Uterus (tissue), 3 donors: ENCODE measurements at regions not wholly inside any gene's neighbourhood (a gene's known extent, or its start where the extent isn't known, plus 50 kb on each side); places are given as distances from the start of the nearest gene placed in this dataset.

Experiments
- DNase-seq, 2 donors: peaks; one replicate each; pipeline ENCODE4 v3.0.0-alpha.2; 2019 to 2020
- H3K27ac ChIP-seq, 2 donors: fragments of 200-600 bp; sonication (generic); 1 replicate in 1 of 2; 2 replicates in 1 of 2; pipeline ENCODE4 v1.5.1; 2016 to 2018
- H3K27me3 ChIP-seq, 2 donors: fragments of 200-600 bp; sonication (generic); one replicate each; pipeline ENCODE4 v1.5.1; 2018 to 2019; ENCODE audit warnings: control low read depth in 1 of 2
- H3K36me3 ChIP-seq, 2 donors: fragments of 200-600 bp; sonication (generic); one replicate each; pipeline ENCODE4 v1.5.1; 2019; ENCODE audit warnings: control low read depth in 1 of 2
- H3K4me1 ChIP-seq, 2 donors: fragments of 200-600 bp; sonication (generic); one replicate each; pipeline ENCODE4 v1.5.1; 2018 to 2019; ENCODE audit warnings: control low read depth in 1 of 2
- H3K4me3 ChIP-seq, 2 donors: fragments of 200-600 bp; sonication (generic); 1 replicate in 1 of 2; 2 replicates in 1 of 2; pipeline ENCODE4 v1.5.1; 2018 to 2019; ENCODE audit warnings: mild to moderate bottlenecking in 1 of 2
- H3K9me3 ChIP-seq, 2 donors: fragments of 200-600 bp; sonication (generic); one replicate each; pipeline ENCODE4 v1.5.1; 2019; ENCODE audit warnings: control low read depth in 1 of 2
- POLR2A ChIP-seq, 2 donors: fragments of 450-650 bp; IDR thresholded peaks; one replicate each; pipeline ENCODE4 v1.6.1; 2016; ENCODE audit warnings: antibody characterized with exemption in 2 of 2, mild to moderate bottlenecking in 1 of 2, moderate library complexity in 1 of 2
- intact Hi-C: fragments of 100-400 bp; cut with DNase I; formaldehyde crosslinking; loops from one replicate; pipeline ENCODE4 v1.15.1; 2023; ENCODE audit warnings: low total_unique reads
- TF ChIP-seq, protein P1 (sequence below), 4 experiments: fragments of 200-600 bp in 2 of 4; fragments of 450-650 bp in 2 of 4; sonication (generic) in 2 of 4; IDR thresholded peaks; one replicate each; pipeline ENCODE4 v1.5.1; 2016 to 2019; ENCODE audit warnings: antibody characterized with exemption in 4 of 4, mild to moderate bottlenecking in 2 of 4, moderate library complexity in 1 of 4
- donor health status: DM: yes; HTN: yes; CAD: no.

DNA sequence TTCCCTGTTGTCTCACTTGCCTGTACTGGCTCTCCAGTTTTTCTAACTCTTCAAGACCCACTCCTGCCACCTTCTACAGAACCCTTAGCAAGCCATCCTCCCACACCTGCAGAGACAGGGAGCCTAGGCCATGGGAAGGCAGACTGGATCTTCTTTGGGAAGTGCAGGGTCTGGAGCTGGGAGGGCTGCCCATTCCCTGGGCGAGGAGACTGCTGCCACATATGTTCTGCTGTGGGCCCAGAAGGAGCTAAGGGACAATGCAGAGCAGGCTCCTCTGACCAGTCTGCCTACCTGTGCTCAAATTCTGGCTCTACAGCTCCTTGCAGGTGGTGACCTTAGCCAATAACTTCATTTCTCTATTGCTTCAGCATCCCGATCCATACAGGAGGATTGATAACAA, 152.1 kb upstream of the CELF4 start:
- no peak overlapping the region for H3K27ac ChIP-seq
- no peaks in the 10 kb centered on the region for H3K27me3 ChIP-seq
- H3K9me3 ChIP-seq: no peaks in the 10 kb centered on the region
- no peaks in the 10 kb centered on the region for H3K36me3 ChIP-seq
- no peak for DNase-seq
- H3K4me3 ChIP-seq: no peak overlapping the region
- no peaks in the 10 kb centered on the region for H3K4me1 ChIP-seq
- TF ChIP-seq POLR2A (IDR thresholded peaks at IDR 0.05): no peak
- intact Hi-C loops: no loop called here

DNA sequence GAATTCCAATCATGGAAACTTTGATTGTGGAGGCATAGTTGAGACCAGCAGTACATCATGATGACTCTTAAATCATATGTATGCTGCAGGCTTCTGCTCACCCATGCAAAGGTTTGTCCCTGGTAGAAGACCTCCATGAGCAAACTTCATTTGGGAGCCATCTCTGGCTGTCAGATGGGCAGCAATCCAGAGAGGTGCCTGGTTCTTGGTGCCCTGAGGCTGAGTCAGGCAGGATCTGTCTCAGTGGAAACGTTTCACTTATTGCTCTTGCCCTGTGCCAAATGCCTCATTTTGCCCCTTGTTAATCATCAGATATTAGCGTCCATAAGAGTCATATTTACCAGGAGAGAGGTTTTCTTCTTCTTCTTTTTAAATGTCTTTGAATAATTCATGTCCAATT, 151.5 kb upstream of the CELF4 start:
- intact Hi-C loops: no loop called here

DNA sequence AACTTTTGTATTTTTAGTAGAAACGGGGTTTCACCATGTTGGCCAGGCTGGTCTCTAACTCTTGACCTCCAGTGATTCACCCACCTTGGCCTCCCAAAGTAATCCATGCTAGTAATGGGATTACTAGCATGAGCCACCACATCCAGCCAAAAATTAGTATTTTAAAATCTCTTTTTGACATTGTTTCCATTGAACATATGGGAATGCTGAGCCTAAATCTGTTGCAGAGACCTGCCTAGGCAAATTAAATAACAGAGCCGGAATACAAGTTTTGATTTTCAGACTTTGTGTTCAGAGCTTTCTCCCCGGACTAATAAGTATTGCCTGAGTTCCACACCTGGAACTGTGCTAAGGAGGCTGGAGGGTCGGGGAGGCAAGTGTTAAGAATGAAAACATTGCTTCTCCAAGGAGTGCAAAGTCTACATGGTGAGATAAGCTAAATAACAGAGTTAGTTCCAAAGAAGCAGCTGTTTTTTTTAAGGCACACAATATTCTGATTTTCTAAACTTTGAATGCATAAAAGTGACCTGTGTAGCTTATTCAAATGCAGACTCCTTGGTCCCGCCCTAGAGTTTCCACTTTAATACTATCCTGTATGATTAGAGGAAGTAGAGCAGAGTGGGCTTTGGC, 150.6 kb upstream of the CELF4 start:
- intact Hi-C loops: no loop called here
- Histone ChIP-seq H3K27me3 (no peaks in the 10 kb centered on the region), H3K36me3 (no peaks in the 10 kb centered on the region), H3K4me1 (no peaks in the 10 kb centered on the region), H3K9me3 (no peaks in the 10 kb centered on the region), H3K27ac (no peak overlapping the region), H3K4me3 (no peak overlapping the region)
- no peak for DNase-seq
- no peak for TF ChIP-seq POLR2A (IDR thresholded peaks at IDR 0.05)
- TF ChIP-seq, protein P1, sequence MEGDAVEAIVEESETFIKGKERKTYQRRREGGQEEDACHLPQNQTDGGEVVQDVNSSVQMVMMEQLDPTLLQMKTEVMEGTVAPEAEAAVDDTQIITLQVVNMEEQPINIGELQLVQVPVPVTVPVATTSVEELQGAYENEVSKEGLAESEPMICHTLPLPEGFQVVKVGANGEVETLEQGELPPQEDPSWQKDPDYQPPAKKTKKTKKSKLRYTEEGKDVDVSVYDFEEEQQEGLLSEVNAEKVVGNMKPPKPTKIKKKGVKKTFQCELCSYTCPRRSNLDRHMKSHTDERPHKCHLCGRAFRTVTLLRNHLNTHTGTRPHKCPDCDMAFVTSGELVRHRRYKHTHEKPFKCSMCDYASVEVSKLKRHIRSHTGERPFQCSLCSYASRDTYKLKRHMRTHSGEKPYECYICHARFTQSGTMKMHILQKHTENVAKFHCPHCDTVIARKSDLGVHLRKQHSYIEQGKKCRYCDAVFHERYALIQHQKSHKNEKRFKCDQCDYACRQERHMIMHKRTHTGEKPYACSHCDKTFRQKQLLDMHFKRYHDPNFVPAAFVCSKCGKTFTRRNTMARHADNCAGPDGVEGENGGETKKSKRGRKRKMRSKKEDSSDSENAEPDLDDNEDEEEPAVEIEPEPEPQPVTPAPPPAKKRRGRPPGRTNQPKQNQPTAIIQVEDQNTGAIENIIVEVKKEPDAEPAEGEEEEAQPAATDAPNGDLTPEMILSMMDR (IDR thresholded peaks at IDR 0.05): no peak

More for the DNA sequence above, 151.5 kb upstream of the CELF4 start:
- Histone ChIP-seq H3K36me3 (no peaks in the 10 kb centered on the region), H3K9me3 (no peaks in the 10 kb centered on the region), H3K4me1 (no peaks in the 10 kb centered on the region), H3K27me3 (no peaks in the 10 kb centered on the region), H3K4me3 (no peak overlapping the region), H3K27ac (no peak overlapping the region)
- TF ChIP-seq POLR2A (IDR thresholded peaks at IDR 0.05): no peak
- DNase-seq: no peak

DNA sequence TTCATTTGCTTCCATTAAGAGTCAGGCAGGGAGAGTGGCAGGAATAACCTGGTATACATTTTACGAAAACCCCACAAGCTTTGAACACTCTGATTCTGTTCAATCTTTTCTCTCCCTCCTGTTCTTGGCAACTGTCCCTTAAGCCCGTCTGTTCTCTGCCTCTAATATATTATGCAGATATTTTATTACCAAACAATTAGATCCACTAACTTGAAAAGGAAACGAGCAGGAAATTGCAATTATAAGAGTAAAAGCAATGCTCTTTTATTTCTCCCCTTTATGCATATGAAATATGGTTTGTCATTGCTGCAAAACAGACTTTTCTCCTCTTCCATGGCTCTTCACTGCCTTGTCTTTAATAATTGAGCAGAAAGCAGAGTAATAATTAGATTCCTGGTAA, 149.1 kb upstream of the CELF4 start:
- Histone ChIP-seq H3K36me3 (no peaks in the 10 kb centered on the region), H3K4me3 (no peak overlapping the region), H3K27ac (no peak overlapping the region), H3K9me3 (no peaks in the 10 kb centered on the region), H3K27me3 (no peaks in the 10 kb centered on the region), H3K4me1 (no peaks in the 10 kb centered on the region)
- no peak for DNase-seq
- intact Hi-C loops: no loop called here
- TF ChIP-seq, protein P1 (IDR thresholded peaks at IDR 0.05): no peak
- no peak for TF ChIP-seq POLR2A (IDR thresholded peaks at IDR 0.05)

DNA sequence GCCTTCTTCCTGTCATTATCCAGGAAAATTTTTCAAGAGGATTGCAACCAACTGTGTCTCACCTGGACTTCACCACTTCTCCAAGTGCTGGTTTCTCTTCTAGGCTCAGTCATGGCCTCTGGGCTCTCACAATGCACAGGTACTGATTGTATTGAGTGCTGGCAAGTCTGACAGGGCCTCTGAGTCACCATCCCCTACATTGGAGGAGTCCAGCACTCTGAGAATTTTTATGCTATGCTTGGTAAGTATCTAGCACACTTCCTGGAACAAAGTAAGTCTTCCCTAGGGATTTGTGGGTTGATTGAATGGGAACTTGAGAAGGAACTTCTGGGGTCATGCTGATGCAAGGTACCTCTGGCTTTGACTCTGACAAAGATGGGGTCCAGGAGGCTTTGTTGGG, 147.2 kb upstream of the CELF4 start:
- H3K9me3 ChIP-seq: no peaks in the 10 kb centered on the region
- no peak overlapping the region for H3K4me3 ChIP-seq
- H3K36me3 ChIP-seq: no peaks in the 10 kb centered on the region
- no peak for TF ChIP-seq POLR2A (IDR thresholded peaks at IDR 0.05)
- TF ChIP-seq, protein P1 (IDR thresholded peaks at IDR 0.05): no peak
- intact Hi-C loops: no loop called here
- H3K27me3 ChIP-seq: no peaks in the 10 kb centered on the region
- H3K4me1 ChIP-seq: no peaks in the 10 kb centered on the region
- DNase-seq: no peak
- no peak overlapping the region for H3K27ac ChIP-seq

DNA sequence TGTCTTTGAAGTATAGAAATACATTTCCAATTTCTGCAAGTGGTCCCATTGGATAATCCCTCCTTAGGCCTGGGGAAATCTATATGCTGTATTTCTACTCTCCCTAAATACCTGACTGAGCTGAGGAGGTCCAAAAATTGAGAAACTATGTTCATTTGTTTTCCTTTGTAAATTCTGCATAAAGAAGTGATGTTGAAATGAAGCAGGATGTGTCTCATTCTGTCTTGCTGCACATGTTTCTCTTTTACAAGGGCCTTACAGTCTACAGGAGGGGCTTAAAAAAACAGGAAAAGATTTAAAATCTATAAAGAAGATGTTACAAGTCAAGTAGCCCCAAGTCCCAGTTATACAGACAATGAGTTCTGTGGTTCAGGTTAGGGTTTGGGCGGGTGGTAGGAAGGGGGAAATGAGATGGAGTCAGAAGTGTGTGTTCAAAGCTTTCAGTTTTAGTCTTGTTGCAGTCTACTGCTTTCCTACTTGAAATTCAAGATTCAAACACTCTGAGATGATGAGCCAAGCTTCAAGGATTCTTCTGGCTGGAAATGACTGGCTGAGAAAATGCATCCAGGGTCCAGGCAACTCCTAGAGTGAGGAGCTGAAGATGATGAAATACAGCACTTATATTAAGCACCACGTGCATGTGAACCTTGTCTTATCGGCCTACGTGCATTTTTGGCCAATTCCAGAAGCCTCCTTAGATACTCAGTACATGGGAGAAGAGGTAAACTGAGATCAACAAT, 146.3 kb upstream of the CELF4 start:
- H3K9me3 ChIP-seq: no peaks in the 10 kb centered on the region
- intact Hi-C loops: no loop called here
- H3K27ac ChIP-seq: no peak overlapping the region
- no peaks in the 10 kb centered on the region for H3K4me1 ChIP-seq
- H3K27me3 ChIP-seq: no peaks in the 10 kb centered on the region
- TF ChIP-seq POLR2A (IDR thresholded peaks at IDR 0.05): no peak
- H3K36me3 ChIP-seq: no peaks in the 10 kb centered on the region
- no peak for DNase-seq
- H3K4me3 ChIP-seq: no peak overlapping the region
